ENCODE measurements at regions not wholly inside any gene's neighbourhood (a gene's known extent, or its start where the extent isn't known, plus 50 kb on each side); places are given as distances from the start of the nearest gene placed in this dataset.

DNA sequence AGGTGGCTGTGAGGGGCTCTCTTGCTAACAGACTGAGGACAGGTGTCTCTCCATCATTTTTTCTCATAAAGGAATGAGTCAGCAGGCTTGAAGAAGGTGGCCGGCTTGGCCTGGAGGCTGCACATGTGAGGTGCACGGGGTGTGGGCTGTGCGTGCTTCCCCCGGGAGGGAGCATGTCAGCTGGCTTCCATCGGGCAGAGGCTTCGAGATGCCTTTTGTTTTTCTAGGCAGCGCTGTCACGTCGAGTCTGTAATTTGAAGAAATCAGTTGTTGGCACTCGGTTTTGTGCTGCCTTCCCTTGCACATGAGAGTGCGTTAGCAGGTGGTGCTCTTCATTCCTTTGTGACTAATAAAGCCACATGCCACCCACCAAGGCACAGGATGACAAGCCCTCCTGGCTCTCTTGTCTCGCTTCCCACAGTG, 89.7 kb downstream of the NPIPB11 start:
- Histone ChIP-seq H3K4me3 (no peak overlapping the region), H3K36me3 (no peaks in the 10 kb centered on the region), H3K9me3 (ENCODE audit: low read depth) (no peaks in the 10 kb centered on the region), H3K9ac (no peak overlapping the region), H3K27me3 (no peaks in the 10 kb centered on the region), H4K20me1 (ENCODE audit: low read depth) (no peaks in the 10 kb centered on the region), H3K79me2 (ENCODE audit: low read depth) (no peaks in the 10 kb centered on the region), H2AFZ (replicated peaks) (no peak overlapping the region), H3F3A (ENCODE audit: low read depth) (peaks cover 8% of the 10 kb centered on the region), H3K4me2 (no peak overlapping the region), H3K4me1 (peaks cover 36% of the 10 kb centered on the region), H3K27ac (no peak overlapping the region)
- no peaks in the 10 kb centered on the region for H3K9me3 Mint-ChIP-seq
- DNase-seq (ENCODE audit: low spot score) = no peak
- TF ChIP-seq EZH2 (IDR thresholded peaks at IDR 0.05) (no peak), EZH2phosphoT487 (IDR thresholded peaks at IDR 0.05) (no peak)
- TF ChIP-seq, protein P1, sequence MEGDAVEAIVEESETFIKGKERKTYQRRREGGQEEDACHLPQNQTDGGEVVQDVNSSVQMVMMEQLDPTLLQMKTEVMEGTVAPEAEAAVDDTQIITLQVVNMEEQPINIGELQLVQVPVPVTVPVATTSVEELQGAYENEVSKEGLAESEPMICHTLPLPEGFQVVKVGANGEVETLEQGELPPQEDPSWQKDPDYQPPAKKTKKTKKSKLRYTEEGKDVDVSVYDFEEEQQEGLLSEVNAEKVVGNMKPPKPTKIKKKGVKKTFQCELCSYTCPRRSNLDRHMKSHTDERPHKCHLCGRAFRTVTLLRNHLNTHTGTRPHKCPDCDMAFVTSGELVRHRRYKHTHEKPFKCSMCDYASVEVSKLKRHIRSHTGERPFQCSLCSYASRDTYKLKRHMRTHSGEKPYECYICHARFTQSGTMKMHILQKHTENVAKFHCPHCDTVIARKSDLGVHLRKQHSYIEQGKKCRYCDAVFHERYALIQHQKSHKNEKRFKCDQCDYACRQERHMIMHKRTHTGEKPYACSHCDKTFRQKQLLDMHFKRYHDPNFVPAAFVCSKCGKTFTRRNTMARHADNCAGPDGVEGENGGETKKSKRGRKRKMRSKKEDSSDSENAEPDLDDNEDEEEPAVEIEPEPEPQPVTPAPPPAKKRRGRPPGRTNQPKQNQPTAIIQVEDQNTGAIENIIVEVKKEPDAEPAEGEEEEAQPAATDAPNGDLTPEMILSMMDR (IDR thresholded peaks at IDR 0.05) = no peak
- H3K27ac Mint-ChIP-seq = peak overlapping the region; percentile 83
- H3K36me3 Mint-ChIP-seq = no peaks in the 10 kb centered on the region
- peaks cover 28% of the 10 kb centered on the region for H3K27me3 Mint-ChIP-seq (ENCODE audit: insufficient read depth, low read depth)
- peak overlapping the region; percentile 41 for H3K4me3 Mint-ChIP-seq
- H3K4me1 Mint-ChIP-seq = peaks cover 79% of the 10 kb centered on the region

DNA sequence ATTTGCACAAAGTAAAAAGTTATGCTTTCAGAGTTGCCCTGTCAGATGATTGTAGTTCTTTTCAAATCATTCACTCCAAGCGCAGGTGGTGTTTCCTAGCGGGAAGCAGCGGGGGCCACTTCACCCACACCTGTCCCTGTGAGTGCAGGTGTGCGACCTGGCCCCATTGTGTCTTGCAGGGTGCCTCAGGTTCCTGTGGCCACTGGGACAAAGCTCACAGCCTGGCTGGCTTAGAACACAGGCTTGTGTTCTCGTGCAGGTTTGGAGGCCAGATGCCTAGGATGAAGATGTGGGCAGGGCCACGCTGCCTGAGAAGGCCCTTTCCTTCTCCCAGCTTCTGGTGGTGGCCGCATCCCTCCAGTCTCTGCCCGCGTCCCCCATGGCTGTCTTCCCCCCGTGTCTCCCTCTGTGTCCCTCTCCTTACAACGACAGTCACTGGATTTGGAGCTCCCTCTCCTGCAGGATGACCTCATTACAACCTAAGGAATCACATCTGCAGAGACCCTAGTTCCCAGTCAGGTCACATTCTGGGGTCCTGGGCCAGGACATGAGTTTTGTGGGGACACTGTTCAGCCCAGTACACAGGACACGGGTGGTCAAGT, 90.5 kb downstream of the NPIPB11 start:
- Histone ChIP-seq H3K27ac (no peak overlapping the region), H3K4me2 (no peak overlapping the region), H3K9me3 (ENCODE audit: low read depth) (no peaks in the 10 kb centered on the region), H3K36me3 (no peaks in the 10 kb centered on the region), H3K79me2 (ENCODE audit: low read depth) (no peaks in the 10 kb centered on the region), H3K4me1 (peaks cover 31% of the 10 kb centered on the region), H2AFZ (replicated peaks) (peak overlapping the region; percentile 91), H3K27me3 (no peaks in the 10 kb centered on the region), H3F3A (ENCODE audit: low read depth) (peaks cover 8% of the 10 kb centered on the region), H3K9ac (no peak overlapping the region), H4K20me1 (ENCODE audit: low read depth) (no peaks in the 10 kb centered on the region), H3K4me3 (no peak overlapping the region)
- Mint-ChIP-seq H3K36me3 (no peaks in the 10 kb centered on the region), H3K4me3 (peak overlapping the region; percentile 41), H3K9me3 (no peaks in the 10 kb centered on the region), H3K27ac (peak overlapping the region; percentile 83), H3K27me3 (ENCODE audit: insufficient read depth, low read depth) (peaks cover 28% of the 10 kb centered on the region), H3K4me1 (peaks cover 73% of the 10 kb centered on the region)
- peak; percentile 58 for DNase-seq (ENCODE audit: low spot score)
- TF ChIP-seq, protein P1 (IDR thresholded peaks at IDR 0.05) = peak; percentile 54
- TF ChIP-seq EZH2phosphoT487 (IDR thresholded peaks at IDR 0.05) = no peak

DNA sequence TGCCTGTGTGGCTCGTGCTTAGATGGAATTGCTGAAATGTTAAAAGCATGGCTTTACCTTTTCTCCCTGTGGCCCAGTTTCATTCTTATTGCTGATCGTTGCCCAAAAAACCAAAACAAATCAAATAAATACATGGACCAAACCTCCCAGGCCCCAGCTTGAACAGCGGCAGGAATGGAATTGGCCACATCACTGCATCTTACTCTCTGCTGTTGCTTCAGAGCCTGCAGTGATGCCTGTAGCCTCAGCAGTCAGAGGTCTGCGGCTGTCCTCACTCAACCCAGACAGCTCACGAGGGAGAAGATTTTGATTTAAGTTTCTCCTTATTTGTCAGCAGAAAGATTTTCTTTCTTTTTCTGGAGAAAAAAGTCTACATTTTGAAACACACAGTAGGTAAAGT, 91.5 kb downstream of the NPIPB11 start:
- no peak for TF ChIP-seq EZH2 (IDR thresholded peaks at IDR 0.05)
- TF ChIP-seq, protein P1 (IDR thresholded peaks at IDR 0.05) = no peak
- no peak for TF ChIP-seq EZH2phosphoT487 (IDR thresholded peaks at IDR 0.05)
- H3F3A ChIP-seq (ENCODE audit: low read depth) = peaks cover 8% of the 10 kb centered on the region
- Mint-ChIP-seq H3K4me1 (peaks cover 66% of the 10 kb centered on the region), H3K27ac (peak overlapping the region; percentile 6), H3K27me3 (ENCODE audit: insufficient read depth, low read depth) (peaks cover 24% of the 10 kb centered on the region), H3K36me3 (no peaks in the 10 kb centered on the region), H3K9me3 (no peaks in the 10 kb centered on the region), H3K4me3 (no peak overlapping the region)
- peaks cover 31% of the 10 kb centered on the region for H3K4me1 ChIP-seq
- H3K79me2 ChIP-seq (ENCODE audit: low read depth) = no peaks in the 10 kb centered on the region
- H3K9me3 ChIP-seq (ENCODE audit: low read depth) = no peaks in the 10 kb centered on the region
- H4K20me1 ChIP-seq (ENCODE audit: low read depth) = no peaks in the 10 kb centered on the region
- no peak overlapping the region for H3K4me3 ChIP-seq
- no peak overlapping the region for H3K4me2 ChIP-seq
- DNase-seq (ENCODE audit: low spot score) = no peak
- H3K27ac ChIP-seq = no peak overlapping the region
- no peak overlapping the region for H3K9ac ChIP-seq
- H3K36me3 ChIP-seq = no peaks in the 10 kb centered on the region
- H3K27me3 ChIP-seq = no peaks in the 10 kb centered on the region
- no peak overlapping the region for H2AFZ ChIP-seq (replicated peaks)
